ENCODE measurements at regions not wholly inside any gene's neighbourhood (a gene's known extent, or its start where the extent isn't known, plus 50 kb on each side); places are given as distances from the start of the nearest gene placed in this dataset.

- no peak overlapping the region for H3K27ac ChIP-seq
- TF ChIP-seq ZFX (IDR thresholded peaks at IDR 0.05; ENCODE audit: borderline replicate concordance), result no peak
- TF ChIP-seq CTCF (IDR thresholded peaks at IDR 0.05), result no peak
These were observed 1240.1 kb upstream of the WWC1 start for GRCh38 chr5:167051402-167051768.

GRCh38 chr5:167052791-167053190 lies 1238.7 kb upstream of the WWC1 start:
- H3K27ac ChIP-seq, result no peak overlapping the region
- TF ChIP-seq CTCF (IDR thresholded peaks at IDR 0.05), result no peak
- TF ChIP-seq ZFX (IDR thresholded peaks at IDR 0.05; ENCODE audit: borderline replicate concordance), result no peak

- H3K27ac ChIP-seq, result no peak overlapping the region
These were observed 1233.8 kb upstream of the WWC1 start for GRCh38 chr5:167057665-167058064.

GRCh38 chr5:167061695-167062094 lies 1229.8 kb upstream of the WWC1 start:
- TF ChIP-seq CTCF (IDR thresholded peaks at IDR 0.05) (no peak), ZFX (IDR thresholded peaks at IDR 0.05; ENCODE audit: borderline replicate concordance) (no peak)
- H3K27ac ChIP-seq, result no peak overlapping the region

More at GRCh38 chr5:167057665-167058064, 1233.8 kb upstream of the WWC1 start:
- TF ChIP-seq ZFX (IDR thresholded peaks at IDR 0.05; ENCODE audit: borderline replicate concordance) (no peak), CTCF (IDR thresholded peaks at IDR 0.05) (no peak)

- no peak overlapping the region for H3K27ac ChIP-seq
- TF ChIP-seq CTCF (IDR thresholded peaks at IDR 0.05) (no peak), ZFX (IDR thresholded peaks at IDR 0.05; ENCODE audit: borderline replicate concordance) (no peak)
These were observed 1228.3 kb upstream of the WWC1 start for GRCh38 chr5:167063116-167063515.

- TF ChIP-seq ZFX (IDR thresholded peaks at IDR 0.05; ENCODE audit: borderline replicate concordance) (no peak), CTCF (IDR thresholded peaks at IDR 0.05) (no peak)
- no peak overlapping the region for H3K27ac ChIP-seq
These were observed 1227.7 kb upstream of the WWC1 start for GRCh38 chr5:167063788-167064187.

- no peak overlapping the region for H3K27ac ChIP-seq
- TF ChIP-seq ZFX (IDR thresholded peaks at IDR 0.05; ENCODE audit: borderline replicate concordance) (no peak), CTCF (IDR thresholded peaks at IDR 0.05) (no peak)
These were observed 1227.2 kb upstream of the WWC1 start for GRCh38 chr5:167064198-167064776.
